NCI-H460 (cell line): ENCODE measurements at regions not wholly inside any gene's neighbourhood (a gene's known extent, or its start where the extent isn't known, plus 50 kb on each side); places are given as distances from the start of the nearest gene placed in this dataset.
A peak's percentile ranks its signal among the peaks of the same experiment; 100 is the strongest.

Source experiments
- DNase-seq: peaks from one replicate; pipeline ENCODE4 v3.0.0-alpha.2; 2016; ENCODE audit warnings: low read depth; ENCODE audit errors: extremely low read depth

GRCh38 chr3:28726840-28727239 lies 378.2 kb upstream of the AZI2 start:
- peak; percentile 48 for DNase-seq

DNA sequence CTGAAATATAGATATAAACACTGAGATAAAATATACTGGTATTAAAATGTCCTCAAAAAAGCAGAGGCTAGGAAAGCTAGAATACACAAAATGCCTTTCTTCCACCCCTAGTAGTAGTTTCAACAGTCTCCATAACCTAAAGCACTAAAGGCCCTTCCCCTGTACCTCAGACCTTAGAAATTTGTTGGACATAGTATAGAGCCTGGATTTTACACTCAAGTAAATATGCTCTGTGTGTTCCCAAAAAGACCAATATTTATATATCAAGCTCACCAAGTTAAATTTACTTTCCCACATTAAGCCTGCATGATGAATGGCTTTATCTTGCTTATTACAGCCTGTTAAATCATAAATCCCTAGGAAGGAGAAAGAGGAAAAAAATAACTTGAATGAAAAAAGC lies 378.7 kb upstream of the AZI2 start:
- no peak for DNase-seq

GRCh38 chr3:28738425-28738824 lies 389.8 kb upstream of the AZI2 start:
- no peak for DNase-seq

GRCh38 chr3:28739647-28740046 lies 391.0 kb upstream of the AZI2 start:
- DNase-seq = no peak

DNA sequence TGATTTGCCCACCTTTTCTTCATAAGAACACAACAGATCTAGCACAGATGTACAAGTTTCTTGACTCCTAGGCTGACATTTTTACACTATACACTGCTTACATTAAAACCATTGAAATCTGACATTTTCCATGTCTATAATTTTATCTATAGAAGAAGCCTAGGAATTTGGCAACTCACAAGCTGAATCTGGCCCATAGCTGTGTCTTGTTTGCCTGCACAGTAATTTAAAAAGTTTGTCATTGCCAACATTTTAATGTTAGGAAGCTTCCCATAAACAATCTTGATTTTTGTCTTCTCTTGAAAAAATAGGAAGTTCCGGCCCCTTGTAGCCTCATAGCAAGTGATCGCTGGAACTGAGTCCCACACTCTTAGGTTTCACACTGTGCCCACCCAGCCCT lies 394.6 kb upstream of the AZI2 start:
- no peak for DNase-seq

- peak; percentile 52 for DNase-seq
Measured at GRCh38 chr3:28743831-28744230, 395.2 kb upstream of the AZI2 start.

- no peak for DNase-seq
Measured at GRCh38 chr3:28745436-28745835, 396.8 kb upstream of the AZI2 start.

GRCh38 chr3:28745916-28746617 lies 397.4 kb upstream of the AZI2 start:
- DNase-seq = no peak

DNA sequence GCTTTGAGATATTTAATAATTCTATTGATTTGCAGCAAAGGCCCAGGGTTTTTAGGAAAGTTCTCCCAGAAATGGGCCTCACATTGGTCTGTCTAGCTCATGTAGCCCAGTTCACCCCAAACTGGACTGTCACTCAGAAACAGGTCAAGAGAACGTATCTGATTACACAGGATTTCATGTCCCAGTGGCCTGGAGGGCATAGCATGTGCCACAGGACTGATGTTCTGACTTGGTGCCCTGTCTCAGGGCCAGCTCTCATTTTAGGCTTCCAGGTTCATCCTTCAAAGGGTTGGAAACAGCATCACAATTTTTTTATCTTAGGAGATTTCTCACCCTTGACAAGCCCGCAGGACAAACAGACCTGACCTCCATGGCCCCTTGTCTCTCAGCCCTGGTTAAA lies 398.4 kb upstream of the AZI2 start:
- no peak for DNase-seq

DNA sequence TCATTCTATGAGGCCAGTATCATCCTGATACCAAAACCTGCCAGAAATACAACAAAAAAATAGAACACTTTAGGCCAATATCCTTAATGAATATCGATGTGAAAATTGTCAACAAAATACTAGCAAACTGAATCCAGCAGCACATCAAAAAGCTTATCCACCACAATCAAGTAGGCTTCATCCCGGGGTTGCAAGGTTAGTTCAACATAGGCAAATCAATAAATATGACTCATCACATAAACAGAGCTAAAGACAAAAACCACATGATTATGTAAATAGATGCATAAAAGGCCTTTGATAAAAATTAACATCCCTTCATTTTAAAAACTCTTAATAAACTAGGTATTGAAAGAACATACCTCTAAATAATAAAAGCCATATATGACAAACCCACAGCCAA lies 403.2 kb upstream of the AZI2 start:
- DNase-seq = no peak

- DNase-seq = no peak
Measured at GRCh38 chr3:28752290-28752689, 403.7 kb upstream of the AZI2 start.

DNA sequence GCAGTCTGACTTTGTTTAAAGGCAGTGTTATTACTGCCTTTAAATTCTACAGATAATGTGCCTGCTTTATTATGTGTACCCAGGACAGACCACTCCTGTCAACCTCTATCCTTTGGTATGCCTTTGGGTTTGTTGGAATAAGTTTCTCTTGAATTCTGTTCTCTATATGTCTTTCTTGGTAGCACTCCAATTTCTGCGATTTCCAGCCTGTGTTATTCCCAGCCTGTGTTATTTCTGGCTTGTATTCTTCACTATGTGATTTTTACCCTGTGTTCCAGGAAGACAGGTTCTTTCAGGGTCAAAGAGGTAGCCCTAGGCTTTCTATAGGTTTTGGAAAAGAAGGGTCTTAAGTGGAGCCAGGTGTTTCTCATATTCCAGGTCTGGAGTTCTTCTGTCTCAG lies 407.4 kb upstream of the AZI2 start:
- no peak for DNase-seq

DNA sequence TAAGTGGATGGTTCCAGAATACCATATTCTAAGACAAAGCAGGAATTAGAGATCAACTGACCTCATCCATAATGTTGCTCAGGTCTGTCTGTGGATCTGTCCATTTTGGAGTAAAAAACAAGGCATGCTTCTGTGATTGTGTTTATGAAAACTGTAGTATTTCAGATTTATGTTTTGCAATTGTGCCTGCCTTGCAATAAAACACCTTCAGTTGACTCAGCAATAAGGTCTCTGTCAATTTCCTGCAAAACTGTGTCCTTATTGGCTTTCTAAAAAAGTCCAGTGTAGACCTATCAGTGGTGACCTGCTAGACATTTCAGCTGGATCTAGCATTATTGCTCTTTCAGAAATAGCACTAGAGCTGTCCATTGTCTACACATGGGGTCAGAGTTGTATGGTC lies 409.5 kb upstream of the AZI2 start:
- DNase-seq = no peak

GRCh38 chr3:28761375-28761774 lies 412.8 kb upstream of the AZI2 start:
- no peak for DNase-seq

DNA sequence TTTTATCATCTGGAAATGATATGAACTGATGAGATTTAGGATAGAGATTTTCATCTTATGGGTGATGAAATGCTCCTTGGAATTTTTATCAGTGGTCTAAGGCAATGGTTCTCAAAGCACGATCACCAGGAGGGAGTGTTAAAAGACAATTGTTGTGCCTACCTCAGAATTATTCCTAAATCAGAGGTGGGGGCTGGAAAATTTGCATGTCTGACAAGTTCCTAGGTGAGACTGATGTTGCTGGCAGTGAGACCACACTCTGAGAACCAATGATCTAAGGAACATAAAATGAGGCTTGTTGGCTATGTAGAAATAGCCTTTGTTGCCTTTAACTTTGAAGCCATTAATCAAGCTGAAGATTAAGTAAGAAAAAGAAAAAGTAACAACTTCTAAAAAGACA lies 416.6 kb upstream of the AZI2 start:
- no peak for DNase-seq

GRCh38 chr3:28768439-28768838 lies 419.8 kb upstream of the AZI2 start:
- no peak for DNase-seq

DNA sequence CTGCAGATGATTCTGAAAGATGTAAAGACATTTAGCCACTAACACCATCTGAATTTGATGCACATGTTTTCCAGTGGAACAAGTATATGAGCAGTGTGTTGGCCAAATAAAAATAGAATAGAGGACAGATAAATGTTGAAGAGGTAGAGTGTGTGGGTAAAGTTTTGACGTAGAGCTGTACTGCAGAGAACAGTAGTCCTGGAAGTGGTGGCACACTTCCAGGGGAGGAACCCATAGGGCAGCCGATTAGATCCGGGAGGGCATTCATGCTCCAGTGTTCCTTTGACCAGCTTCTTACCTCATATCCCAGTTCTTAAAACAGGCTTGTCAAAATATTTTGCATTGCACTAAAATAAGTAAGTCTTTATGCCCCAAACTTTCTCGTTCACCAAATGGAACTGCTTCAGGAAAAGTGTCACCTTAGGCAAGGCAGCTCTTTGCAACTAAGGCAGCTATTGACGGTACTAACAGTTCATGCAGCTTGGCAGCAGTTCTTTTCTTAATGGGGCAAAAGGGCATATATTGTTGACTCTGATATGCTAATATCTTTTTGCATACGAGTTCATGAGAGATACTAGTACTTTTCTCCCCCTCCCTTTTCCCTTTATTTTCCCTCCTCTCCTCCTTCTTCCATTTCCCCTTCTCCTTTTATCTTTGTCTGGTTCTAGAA lies 429.3 kb upstream of the AZI2 start:
- no peak for DNase-seq

DNA sequence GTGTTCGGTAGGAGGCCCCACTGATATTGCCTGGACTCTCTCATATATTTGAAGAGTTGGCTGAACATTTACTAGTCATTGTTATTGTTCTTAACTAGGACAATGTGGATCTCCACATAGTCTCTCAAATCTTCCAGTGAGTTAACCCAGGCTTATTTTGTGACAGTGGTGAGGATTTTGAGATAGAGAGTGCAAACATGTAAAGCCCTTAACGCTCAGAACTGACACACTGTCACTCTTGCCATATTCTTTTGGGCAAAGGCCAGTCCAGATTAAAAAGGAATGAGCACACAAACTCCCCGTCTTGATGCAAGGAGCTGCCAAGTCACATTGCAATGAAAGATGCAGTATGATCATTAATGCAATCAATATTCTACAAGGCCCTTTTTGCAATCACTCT lies 431.9 kb upstream of the AZI2 start:
- no peak for DNase-seq

DNA sequence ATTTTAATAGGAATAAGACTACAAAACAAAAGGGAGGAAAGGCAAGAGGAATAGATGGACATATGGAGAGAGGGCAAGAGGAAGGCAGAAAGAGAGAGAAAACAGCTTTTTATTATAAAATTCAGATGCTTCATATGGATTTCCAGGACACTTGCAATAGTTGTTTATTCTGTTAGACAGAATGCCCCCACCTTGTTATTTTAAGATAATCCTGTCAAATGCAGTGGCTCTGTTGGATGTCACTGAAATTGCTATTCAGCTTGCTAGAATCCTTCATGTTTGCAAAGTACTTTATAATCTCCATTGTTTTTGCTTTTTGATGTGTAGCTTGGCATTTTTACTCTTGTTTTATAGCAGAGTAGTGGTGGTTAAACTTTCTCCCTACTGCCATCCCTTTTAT lies 432.4 kb upstream of the AZI2 start:
- no peak for DNase-seq

GRCh38 chr3:28786446-28786845 lies 437.8 kb upstream of the AZI2 start:
- DNase-seq = no peak

- no peak for DNase-seq
Measured at GRCh38 chr3:28788571-28788970, 439.9 kb upstream of the AZI2 start.

DNA sequence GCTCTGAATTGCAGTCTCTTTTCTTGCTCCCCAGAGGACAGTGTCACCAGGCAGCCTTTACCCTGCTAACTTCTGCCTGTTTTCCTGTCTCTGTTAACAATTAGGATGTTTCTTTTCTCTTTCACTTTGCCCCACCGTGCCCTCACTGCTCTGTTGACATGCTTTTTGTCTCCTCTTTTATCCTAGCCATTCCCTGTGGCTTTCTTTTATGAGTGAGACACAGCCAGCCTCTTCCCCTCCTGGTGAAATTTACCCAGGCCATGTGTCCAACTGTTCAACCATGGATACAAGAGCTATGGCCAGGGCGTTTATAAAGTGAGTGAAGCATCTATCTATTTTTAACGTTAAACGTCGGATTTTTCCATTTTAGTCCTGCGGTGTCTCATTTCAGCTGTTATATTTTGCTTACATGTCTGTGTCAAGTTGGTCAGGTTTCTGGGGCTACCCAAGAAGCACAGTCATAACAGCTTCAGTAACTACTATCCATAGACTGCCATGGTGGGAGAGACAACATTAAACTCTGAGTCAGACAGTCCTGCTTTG lies 443.2 kb upstream of the AZI2 start:
- DNase-seq = no peak
